Activated CD4-positive, alpha-beta T cell treated with anti-CD3 and anti-CD28 coated beads for 48 hours (primary cell): ENCODE measurements at regions not wholly inside any gene's neighbourhood (a gene's known extent, or its start where the extent isn't known, plus 50 kb on each side); places are given as distances from the start of the nearest gene placed in this dataset.
"Not testable (repeated sequence)": the region's sequence is repeated elsewhere in the genome, so short reads cannot be mapped to it uniquely, and the experiment has no call there.

Experiments
- DNase-seq: peaks from one replicate; pipeline ENCODE4 v3.0.0-alpha.2; 2020

DNA sequence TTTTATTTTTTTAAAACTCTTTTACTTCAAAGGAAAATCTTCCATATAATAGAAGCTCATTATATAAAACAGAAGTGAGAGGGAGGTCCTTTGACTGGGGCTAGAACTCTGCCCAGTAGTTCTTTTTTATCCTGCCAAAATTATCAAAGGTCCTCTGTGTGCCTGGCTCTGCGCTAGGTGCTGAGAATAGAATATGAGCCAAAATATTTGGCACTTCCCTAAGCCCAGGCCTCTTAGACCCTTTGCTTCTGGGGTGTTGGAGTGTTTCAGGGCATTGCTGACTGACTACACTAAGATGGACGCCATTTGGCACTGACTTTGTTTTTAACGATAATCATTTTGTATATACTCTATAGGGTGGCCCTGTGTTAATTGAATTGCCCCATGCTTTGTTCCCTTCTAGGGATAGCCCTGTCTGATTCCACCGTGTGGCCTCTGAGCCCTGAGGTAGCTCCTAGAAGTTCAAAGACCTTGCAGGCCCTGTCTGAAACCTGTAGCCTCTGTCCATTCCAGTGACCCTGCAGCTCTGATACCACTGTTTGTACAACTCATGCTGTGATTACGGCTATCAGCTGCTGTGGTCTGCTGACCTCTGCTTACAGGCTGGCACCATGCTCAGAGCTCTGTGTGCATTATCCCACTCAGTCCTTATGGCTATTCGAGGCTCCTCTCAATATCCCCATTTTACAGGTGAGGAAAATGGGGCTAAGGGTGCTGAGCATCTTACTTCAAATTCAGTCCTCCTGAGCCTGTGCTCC lies 84.3 kb upstream of the SHB start:
- no peak for DNase-seq

DNA sequence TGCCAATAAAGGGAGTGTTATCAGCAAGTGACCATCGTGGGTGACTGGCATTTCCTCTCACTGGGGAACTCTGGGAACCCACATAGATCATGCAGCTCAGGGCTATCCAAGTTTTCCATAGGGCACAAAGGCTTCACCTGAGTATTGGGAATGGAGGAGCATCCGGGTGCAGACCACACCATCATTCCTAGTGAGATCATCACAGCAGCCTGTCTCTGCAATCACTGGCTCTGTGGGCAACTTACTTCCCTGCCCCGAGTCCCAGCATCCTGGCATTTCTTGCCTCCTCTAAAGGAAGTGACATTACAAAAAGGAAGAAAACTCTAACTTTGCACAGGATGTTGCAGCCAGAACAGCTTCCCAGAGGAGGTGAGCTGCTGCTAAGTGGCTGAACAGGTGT lies 80.6 kb upstream of the SHB start:
- no peak for DNase-seq

DNA sequence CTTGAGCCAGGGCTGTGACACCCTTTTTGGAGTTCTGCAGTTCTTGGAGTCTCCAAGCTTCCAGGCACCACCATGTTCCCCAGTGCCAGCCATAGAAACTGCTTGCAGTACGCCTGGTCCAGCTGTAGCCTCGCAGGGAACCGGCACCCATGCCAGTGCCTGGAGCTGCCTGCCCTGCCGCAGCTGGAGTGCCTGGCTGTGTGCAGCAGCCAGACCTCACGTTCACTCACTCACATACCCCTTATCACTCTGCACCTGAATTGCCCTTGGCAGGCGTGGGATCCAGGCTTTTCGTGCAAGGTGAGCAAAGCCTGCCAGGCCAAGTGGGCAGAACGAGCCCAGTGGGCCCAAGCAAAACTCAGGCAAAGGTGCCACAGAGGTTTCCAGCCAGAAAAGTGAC lies 77.8 kb upstream of the SHB start:
- DNase-seq: no peak

GRCh38 chr9:38145526-38146053 lies 76.6 kb upstream of the SHB start:
- no peak for DNase-seq

DNA sequence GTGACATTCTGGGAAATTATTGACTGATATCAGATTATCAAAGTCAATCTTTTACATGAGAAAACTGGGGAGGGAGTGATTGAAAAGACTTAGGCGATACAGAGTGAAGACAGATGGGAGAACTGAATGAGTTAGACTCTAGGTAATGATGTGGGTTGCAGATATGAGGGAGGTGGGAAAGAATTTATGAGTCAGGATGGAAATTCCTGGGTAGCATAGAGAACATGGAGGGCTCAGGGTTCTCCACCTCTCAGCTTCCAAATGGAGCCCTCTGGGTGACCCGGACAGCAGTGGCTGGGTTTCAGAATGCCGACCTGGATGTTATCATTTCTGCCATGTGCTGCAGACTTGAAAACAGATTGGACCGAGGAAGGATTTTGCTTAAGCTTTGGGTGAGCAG lies 75.4 kb upstream of the SHB start:
- DNase-seq: no peak

DNA sequence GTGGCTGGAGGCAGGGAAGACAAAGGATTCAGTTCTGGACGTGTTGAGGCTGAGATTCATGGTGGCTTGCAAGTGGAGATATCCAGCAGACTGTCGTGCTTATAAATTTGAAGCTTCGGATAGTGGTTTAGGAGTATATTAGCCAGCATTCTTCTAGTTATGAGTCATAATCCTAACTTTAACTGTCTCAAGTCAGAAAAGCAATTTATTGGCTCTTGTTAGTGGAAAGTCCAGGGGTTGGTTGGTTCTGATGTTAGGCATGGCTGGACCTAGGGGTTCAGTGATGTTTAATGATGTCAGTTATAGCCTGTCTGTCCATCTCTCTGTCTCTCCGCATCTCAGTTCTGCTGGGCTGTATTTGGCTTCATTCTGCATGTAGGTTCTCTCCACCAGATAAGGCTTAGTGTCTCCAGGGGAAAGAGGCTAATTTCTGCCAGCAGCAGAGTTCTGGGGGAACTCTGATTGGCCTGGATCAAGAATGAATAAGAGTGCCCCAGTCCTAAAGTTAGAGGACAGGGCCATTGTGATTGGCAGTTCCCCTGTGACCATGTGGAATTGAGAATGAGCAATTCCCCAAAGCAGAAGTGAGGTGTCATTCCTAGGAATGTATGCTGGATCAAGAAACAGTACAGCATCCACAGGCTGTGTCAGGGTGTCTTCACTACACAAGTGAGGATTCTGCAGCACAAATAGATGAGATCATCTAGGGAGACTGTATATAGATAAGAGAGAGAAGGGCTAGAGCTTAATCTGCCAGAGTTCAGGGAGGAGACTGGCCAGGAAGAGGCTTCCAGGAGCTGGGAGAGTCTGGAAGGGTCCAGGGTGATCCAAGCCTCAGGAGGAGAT lies 72.9 kb upstream of the SHB start:
- no peak for DNase-seq

DNA sequence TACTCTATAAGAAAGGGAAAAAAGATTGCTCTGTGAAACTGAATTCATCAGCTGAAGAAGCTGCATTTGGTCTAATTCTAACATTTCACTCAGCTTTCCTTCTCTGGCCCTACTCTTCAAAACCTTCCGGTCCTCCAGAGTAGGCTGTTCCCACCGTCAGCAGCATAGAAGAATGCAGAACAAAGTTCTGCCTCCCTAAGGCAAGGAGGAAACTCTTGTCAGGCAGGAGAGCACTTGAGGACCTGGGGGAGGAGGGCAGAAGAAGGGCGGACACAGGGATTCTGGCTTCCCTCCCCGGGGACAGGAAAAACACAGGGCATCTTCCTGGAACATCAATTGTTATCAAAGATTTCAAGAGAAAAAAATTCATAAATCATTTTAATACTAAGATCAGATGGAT lies 69.2 kb upstream of the SHB start:
- DNase-seq: no peak

DNA sequence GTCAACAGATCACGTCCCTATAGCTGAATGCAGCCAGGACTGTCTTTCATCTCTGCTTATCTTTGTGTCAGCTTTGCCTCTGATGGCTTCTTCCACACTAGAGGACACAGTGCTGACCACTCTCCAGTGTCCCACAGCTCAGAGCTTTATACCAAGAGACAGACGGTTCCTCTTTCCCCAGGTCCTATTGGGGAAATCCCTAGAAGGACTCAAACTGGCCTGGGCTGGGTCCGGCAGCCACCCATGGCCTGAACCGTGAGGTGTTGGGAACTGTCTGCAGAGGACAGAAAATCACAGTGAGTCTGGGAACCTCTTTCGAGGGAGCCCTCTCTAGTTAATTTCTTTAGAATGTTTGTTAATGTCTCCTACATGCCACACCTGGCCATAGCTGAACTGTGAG lies 68.3 kb upstream of the SHB start:
- DNase-seq: no peak

DNA sequence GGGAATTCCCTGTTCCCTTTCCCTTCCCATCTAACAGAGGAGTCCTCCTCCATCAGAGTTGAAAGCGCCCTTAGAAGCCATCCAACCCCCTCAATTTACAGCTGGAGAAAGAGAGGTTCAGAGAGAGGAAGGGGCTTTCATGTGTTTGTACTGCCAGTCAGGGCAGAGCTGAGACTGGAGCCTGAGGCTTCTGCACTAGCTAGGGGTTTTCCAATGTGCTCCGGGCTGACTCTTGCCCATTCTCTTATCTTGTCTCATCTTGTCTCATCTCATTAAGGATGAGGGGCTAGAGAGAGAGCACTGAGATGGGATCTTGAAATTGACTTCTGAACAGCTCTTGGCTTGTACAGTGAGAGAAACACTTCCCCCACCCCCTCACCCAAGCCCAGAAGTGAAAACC lies 67.4 kb upstream of the SHB start:
- no peak for DNase-seq

DNA sequence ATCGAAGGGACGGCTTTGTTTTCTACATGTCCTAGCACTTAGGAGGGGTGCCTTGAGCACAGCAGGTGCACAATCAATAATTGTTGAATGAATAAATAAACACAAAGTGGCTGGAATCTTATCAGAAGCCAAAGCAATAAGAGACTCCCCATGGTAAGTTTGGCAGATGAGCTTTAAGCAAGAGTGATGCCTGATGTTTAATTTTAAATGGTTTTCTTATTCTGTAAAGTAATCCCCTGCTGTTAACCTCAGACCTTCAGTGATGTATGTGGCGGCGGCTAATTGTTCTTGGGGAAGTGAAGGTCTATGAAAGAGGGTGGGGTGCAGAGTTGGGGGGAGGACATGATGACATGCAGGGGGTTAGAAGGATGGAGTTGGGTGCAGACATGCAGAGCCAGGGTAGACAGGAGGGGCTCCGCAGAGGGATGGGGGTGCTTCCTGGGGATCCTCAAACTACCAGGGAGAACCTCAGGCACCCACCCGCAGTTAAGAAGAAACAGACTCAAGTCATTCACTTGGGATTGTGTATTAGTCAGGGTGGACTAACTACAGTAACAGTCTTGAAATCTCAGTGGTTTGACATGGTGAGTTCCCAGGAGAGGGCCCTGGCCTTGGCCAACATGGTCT lies 65.7 kb upstream of the SHB start:
- no peak for DNase-seq

DNA sequence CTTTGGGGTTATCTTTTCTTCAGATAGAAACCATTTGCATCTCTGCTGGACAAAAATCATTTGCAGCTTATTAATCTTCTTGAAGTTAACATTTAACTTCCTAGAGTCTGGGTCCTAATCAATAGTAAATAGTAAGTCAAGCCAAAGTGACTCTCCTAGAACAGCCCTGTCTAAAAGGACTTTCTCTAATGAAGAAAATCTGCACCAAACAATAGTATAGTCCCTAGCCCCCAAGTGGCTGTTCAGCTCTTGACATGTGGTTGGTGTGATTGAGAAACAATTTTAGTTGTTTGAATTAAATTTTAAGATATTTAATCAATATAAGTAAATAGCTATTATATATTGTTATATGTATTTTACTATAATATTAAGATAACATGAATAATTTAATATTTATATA lies 64.6 kb upstream of the SHB start:
- DNase-seq: no peak

DNA sequence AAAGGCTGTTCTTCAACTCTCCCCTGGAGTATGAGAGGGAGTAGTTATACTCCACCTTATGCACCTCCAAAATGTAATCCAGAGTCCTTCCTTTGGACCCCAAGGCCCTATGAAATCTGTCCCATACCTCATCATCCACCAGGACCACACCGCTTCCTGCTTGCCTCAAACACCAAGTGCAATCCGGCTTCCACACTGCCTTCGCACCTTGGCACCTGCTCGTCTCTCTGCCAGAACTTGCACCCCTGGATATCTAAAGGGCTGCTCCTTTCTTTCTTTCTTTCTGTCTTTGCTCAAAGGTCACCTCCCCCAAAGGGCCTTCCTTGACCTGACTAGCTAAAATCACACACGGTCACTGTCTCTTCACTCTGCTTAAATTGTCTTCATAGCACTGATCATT lies 63.9 kb upstream of the SHB start:
- no peak for DNase-seq

- no peak for DNase-seq
Observed at GRCh38 chr9:38131729-38132128, 62.7 kb upstream of the SHB start.

DNA sequence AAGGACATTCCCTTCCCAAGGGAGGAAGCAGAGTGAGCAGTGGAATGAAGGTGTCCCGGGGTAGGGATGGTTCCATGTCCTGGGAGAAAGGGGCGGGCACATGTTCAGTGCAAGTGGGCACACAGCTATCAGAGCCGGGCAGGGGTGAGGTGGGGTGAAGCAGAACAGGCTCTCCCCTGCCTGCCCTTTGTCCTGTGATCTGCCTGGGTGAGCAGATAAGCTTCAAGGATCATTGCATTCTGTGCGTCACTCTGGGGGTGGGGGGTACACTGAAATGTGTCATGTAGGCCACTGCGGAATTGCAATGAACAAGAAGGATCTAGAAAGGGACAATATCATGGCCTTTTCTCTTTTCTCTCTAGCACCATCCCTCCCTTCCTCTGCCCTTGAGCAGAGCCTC lies 61.7 kb upstream of the SHB start:
- DNase-seq: no peak

DNA sequence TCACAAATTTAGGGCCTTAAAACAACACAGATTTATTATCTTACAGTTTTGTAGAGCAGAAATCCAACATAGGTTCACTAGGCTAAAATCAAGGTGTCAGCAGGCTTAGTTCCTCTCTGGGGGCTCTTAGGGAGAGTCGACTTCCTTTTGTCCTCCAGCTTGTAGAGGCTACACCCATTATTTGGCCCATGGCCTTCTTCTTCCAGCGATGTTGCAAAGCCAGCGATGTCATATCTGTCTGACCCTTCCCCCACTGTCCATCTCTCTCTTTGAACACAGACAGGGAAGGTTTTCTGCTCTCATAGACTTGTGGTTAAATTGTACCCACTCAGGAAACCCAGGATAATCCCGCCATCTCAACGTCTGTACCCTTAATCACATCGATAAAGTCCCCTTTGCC lies 60.3 kb upstream of the SHB start:
- no peak for DNase-seq

DNA sequence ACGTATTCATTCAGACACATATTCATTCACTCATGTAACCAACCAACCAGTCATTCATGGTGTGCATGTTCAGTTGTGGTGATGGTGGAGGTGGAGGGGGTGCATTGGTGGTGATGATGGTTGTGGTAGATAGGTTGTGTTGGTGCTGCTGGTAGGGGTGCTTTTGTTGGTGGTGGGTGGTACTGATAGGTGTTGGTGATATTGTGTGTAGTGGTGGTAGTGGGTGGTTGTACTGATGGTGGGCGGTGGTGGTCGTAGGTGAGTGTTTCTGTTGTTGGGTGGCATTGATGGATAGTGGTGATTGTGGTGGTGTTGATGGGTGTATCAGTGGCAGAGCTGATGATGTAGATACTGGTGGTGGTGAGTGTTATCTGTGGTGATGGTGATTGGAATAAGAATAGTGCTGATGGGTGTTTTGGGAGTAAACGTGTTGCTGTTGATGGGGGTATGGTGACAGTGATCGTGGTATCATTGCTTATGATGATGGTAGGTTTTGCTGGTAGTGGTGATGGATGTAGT lies 59.8 kb upstream of the SHB start:
- DNase-seq: no peak

DNA sequence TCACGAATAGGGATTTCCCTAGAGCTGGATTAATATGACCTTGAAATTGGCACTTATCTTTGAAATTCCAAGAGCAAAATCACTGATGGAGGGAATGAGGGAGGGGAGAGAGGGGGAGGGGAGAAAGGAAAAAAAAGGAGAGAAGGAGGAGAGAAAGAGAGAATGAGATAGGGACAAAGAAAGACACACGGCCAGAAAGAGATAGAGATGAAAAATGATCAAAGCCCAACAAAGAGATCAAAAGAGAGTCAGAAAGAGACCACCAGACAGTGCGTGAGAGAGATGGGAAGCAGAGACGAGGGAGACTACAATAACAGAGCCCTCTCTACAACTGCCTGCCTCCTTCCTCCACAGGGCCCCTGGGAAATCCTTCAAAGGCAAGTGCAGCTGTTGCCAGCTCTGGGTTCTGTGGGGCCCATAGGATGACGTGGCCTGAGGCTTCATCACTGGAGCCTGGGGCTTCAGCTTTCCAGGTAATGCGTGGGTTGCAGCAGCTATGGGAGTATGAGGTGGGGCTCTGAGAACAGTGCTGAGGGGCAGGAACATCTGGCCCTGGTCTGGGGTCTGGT lies 58.3 kb upstream of the SHB start:
- peak; percentile 7 for DNase-seq

GRCh38 chr9:38126730-38127129 lies 57.7 kb upstream of the SHB start:
- DNase-seq: no peak

GRCh38 chr9:38125889-38126288 lies 56.9 kb upstream of the SHB start:
- no peak for DNase-seq

- not testable (repeated sequence) for DNase-seq
Observed at GRCh38 chr9:38123359-38123758, 54.3 kb upstream of the SHB start.

DNA sequence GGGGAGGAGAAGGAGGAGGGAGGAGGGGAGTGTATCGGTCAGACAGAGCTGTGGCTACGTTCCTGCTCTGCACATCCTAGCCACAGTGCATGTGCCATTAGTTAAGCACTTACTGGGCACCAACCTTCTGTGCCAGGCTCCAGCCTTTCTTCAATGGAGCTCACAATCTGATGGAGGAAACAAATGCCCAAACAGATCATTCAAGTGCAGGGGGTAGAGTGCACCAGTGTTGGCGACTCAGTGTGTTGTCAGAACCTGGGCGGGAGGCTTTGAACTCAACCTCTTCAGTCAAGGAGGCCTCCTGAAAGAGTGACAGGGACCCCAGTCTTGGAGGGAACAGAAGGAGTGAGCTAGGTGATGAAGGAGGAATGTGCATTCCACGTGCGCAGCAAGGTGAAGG lies 51.9 kb upstream of the SHB start:
- no peak for DNase-seq

DNA sequence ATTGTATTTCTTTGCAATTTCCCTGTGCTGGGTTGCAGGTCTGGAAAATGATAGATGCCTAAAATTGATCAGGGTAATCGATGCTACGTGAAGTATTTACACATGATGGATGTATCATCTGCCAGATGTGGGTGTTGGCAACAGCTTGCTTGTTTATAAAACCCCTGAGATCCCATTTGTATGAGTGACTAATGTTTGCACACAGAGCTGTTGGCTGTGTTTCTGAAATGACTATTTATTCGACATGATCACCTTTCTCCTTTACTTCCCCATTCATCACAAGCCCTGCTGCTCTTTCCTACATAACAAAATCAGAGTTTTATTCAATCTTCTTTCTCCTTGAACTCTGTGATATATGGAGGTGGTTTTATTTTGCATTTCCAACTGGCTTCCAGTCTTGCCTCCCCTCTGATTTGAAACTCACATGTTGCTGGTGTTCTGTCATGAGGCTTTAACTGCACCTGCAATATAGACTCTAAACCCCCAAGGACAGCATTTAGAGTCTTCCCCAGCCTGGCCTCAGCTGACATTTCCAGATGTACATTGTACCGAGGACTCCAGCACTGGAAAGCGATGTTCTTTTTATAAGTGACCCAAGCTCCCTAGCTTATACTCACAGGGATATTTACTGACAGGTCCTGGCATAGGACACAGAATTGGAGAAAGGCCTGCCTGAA lies 50.7 kb upstream of the SHB start:
- DNase-seq: no peak
